NCI-H1694 treated with DMSO at 0.1 percent for 48 hours (cell line): ENCODE measurements at regions not wholly inside any gene's neighbourhood (a gene's known extent, or its start where the extent isn't known, plus 50 kb on each side); places are given as distances from the start of the nearest gene placed in this dataset.
"Not testable (repeated sequence)": the region's sequence is repeated elsewhere in the genome, so short reads cannot be mapped to it uniquely, and the experiment has no call there.

Source experiments
- DNase-seq: peaks from one replicate; lab custom pipeline; 2025; lab: John Stamatoyannopoulos, UW

- not testable (repeated sequence) for DNase-seq
These were observed 555.1 kb upstream of the CDH10 start for GRCh38 chr5:25199902-25200301.

- no peak for DNase-seq
These were observed 545.8 kb upstream of the CDH10 start for GRCh38 chr5:25190521-25191000.

GRCh38 chr5:25181249-25181648 is 536.5 kb upstream of the CDH10 start:
- no peak for DNase-seq

- not testable (repeated sequence) for DNase-seq
These were observed 517.8 kb upstream of the CDH10 start for GRCh38 chr5:25162616-25163015.

GRCh38 chr5:25160891-25161290 is 516.1 kb upstream of the CDH10 start:
- DNase-seq = no peak

GRCh38 chr5:25150819-25151218 is 506.0 kb upstream of the CDH10 start:
- DNase-seq = no peak

GRCh38 chr5:25128606-25129005 is 483.8 kb upstream of the CDH10 start:
- no peak for DNase-seq

GRCh38 chr5:25119650-25120049 is 474.9 kb upstream of the CDH10 start:
- no peak for DNase-seq

- no peak for DNase-seq
These were observed 463.1 kb upstream of the CDH10 start for GRCh38 chr5:25107853-25108252.

GRCh38 chr5:25099538-25099937 is 454.8 kb upstream of the CDH10 start:
- no peak for DNase-seq

GRCh38 chr5:25095261-25095660 is 450.5 kb upstream of the CDH10 start:
- DNase-seq = no peak

GRCh38 chr5:25094219-25094618 is 449.4 kb upstream of the CDH10 start:
- no peak for DNase-seq

GRCh38 chr5:25091921-25092320 is 447.1 kb upstream of the CDH10 start:
- DNase-seq = no peak

GRCh38 chr5:25090854-25091253 is 446.1 kb upstream of the CDH10 start:
- DNase-seq = no peak

- no peak for DNase-seq
These were observed 445.5 kb upstream of the CDH10 start for GRCh38 chr5:25090275-25090674.

- DNase-seq = not testable (repeated sequence)
These were observed 443.9 kb upstream of the CDH10 start for GRCh38 chr5:25088689-25089088.

GRCh38 chr5:25083261-25083660 is 438.5 kb upstream of the CDH10 start:
- DNase-seq = not testable (repeated sequence)

- no peak for DNase-seq
These were observed 421.5 kb upstream of the CDH10 start for GRCh38 chr5:25066239-25066638.

- DNase-seq = no peak
These were observed 419.5 kb upstream of the CDH10 start for GRCh38 chr5:25064306-25064705.

GRCh38 chr5:25060575-25060974 is 415.8 kb upstream of the CDH10 start:
- no peak for DNase-seq

GRCh38 chr5:25056836-25057235 is 412.1 kb upstream of the CDH10 start:
- DNase-seq = no peak

GRCh38 chr5:25033658-25034057 is 388.9 kb upstream of the CDH10 start:
- DNase-seq = no peak

- DNase-seq = peak; percentile 74
These were observed 384.2 kb upstream of the CDH10 start for GRCh38 chr5:25029004-25029403.

GRCh38 chr5:25027526-25027925 is 382.7 kb upstream of the CDH10 start:
- DNase-seq = peak; percentile 66

- DNase-seq = peak; percentile 99
These were observed 382.3 kb upstream of the CDH10 start for GRCh38 chr5:25027061-25027460.
